GM12874 (cell line): ENCODE measurements at regions not wholly inside any gene's neighbourhood (a gene's known extent, or its start where the extent isn't known, plus 50 kb on each side); places are given as distances from the start of the nearest gene placed in this dataset.

Experiments
- CTCF ChIP-seq: IDR thresholded peaks from 2 replicates; pipeline ENCODE4 v1.5.1; 2011; ENCODE audit warnings: low read depth, mild to moderate bottlenecking, control low read depth, low read length, moderate library complexity; ENCODE audit not compliant: insufficient read depth

GRCh38 chr6:74415056-74415455, 719.1 kb downstream of the CD109 start:
- no peak for TF ChIP-seq CTCF

GRCh38 chr6:74410630-74411029, 714.6 kb downstream of the CD109 start:
- TF ChIP-seq CTCF, result no peak

GRCh38 chr6:74409447-74409846, 713.4 kb downstream of the CD109 start:
- peak; percentile 14; the same call in 1 of the 2 replicates for TF ChIP-seq CTCF

GRCh38 chr6:74408844-74409243, 712.8 kb downstream of the CD109 start:
- TF ChIP-seq CTCF, result no peak

GRCh38 chr6:74404366-74404765, 708.4 kb downstream of the CD109 start:
- TF ChIP-seq CTCF, result no peak

GRCh38 chr6:74402781-74403180, 706.8 kb downstream of the CD109 start:
- TF ChIP-seq CTCF, result no peak

GRCh38 chr6:74369556-74369993, 673.6 kb downstream of the CD109 start:
- TF ChIP-seq CTCF, result no peak

- no peak for TF ChIP-seq CTCF
These were observed 672.7 kb downstream of the CD109 start for GRCh38 chr6:74368746-74369145.
